GM21447 (cell line): ENCODE measurements at regions not wholly inside any gene's neighbourhood (a gene's known extent, or its start where the extent isn't known, plus 50 kb on each side); places are given as distances from the start of the nearest gene placed in this dataset.
"Not testable (repeated sequence)": the region's sequence is repeated elsewhere in the genome, so short reads cannot be mapped to it uniquely, and the experiment has no call there.

Experiments
- ATAC-seq: cut with Tn5 transposase; IDR thresholded peaks from one replicate; pipeline ENCODE4 v1.9.1; 2021; ENCODE audit not compliant: unreplicated experiment

- ATAC-seq: no peak
These were observed 82.2 kb upstream of the RNU2-1 start for GRCh38 chr17:43315858-43316521.

DNA sequence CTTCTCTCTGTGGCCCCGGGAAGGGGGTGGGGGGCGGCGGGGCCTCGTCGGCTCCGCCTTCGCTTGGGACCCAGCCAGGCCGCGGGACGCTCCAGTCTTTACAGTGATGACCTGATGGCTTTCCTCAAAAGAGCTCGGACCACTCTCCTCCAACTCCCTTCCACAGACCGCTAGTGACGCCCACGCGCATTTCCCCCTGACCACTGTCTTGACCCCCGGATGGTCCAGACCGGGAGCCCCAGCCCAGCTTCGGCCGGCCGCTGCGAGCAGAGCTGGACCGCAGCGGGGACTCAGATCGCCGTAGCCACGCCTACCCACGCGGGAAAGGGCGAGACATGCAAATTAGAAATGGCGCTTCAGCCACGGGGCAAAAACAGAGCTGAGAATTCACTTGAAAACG lies 81.6 kb upstream of the RNU2-1 start:
- ATAC-seq: no peak

- no peak for ATAC-seq
These were observed 80.8 kb upstream of the RNU2-1 start for GRCh38 chr17:43314611-43315011.

- no peak for ATAC-seq
These were observed 78.2 kb upstream of the RNU2-1 start for GRCh38 chr17:43312011-43312410.

- no peak for ATAC-seq
These were observed 75.9 kb upstream of the RNU2-1 start for GRCh38 chr17:43309505-43310332.

GRCh38 chr17:43308999-43309398 lies 75.2 kb upstream of the RNU2-1 start:
- no peak for ATAC-seq

DNA sequence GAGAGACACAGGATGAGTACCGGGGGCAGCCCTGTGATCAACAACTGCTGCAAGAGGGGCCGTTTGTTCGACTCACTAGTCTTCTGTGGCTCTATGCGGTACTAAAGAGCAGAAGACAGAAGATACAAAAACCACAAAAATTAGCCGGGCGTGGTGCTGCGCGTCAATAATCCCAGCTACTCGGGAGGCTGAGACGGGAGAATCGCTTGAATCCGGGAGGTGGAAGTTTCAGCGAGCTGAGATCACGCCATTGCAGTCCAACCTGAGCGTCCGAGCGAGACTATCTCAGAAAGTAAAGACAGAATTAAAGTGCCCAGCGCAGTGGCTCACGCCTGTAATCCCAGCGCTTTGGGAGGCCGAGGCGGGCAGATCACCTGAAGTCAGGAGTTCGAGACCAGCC lies 71.0 kb upstream of the RNU2-1 start:
- not testable (repeated sequence) for ATAC-seq

- not testable (repeated sequence) for ATAC-seq
These were observed 69.3 kb upstream of the RNU2-1 start for GRCh38 chr17:43303049-43303448.

GRCh38 chr17:43299300-43300076 lies 65.7 kb upstream of the RNU2-1 start:
- not testable (repeated sequence) for ATAC-seq

GRCh38 chr17:43289670-43290069 lies 55.9 kb upstream of the RNU2-1 start:
- not testable (repeated sequence) for ATAC-seq

DNA sequence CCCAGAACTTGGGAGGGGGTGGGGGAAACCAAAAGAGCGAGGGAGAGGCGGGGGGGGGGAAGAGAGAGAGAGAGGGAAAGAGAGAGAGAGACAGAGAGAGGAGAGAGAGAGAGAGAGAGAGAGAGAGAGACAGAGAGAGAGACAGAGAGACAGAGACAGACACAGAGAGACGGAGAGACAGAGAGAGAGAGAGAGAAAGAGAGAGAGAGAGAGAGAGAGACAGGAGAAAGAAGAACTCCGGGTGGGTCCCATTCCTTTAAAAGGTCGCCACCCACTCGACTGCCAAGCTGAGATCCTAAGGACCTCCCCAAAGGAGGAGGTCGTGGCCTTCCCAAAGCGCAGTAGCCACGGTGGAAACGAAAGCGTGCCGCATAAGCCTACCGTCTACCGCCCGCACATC lies 49.8 kb upstream of the RNU2-1 start:
- not testable (repeated sequence) for ATAC-seq
